ENCODE measurements at regions not wholly inside any gene's neighbourhood (a gene's known extent, or its start where the extent isn't known, plus 50 kb on each side); places are given as distances from the start of the nearest gene placed in this dataset.

- no peak for TF ChIP-seq CTCF (IDR thresholded peaks at IDR 0.05; ENCODE audit: borderline replicate concordance, control extremely low read depth, extremely low read depth, insufficient read depth, missing control alignments)
- DNase-seq (ENCODE audit: low spot score), result no peak
- in situ Hi-C loops (cut with MboI; ENCODE audit: low sequenced_read_pairs, unreplicated experiment), result no loop called here
Measured at GRCh38 chr7:119223930-119224329, 999.4 kb downstream of the ANKRD7 start.

GRCh38 chr7:119228482-119228881 is 1004.0 kb downstream of the ANKRD7 start:
- no peak for DNase-seq (ENCODE audit: low spot score)
- in situ Hi-C loops (cut with MboI; ENCODE audit: low sequenced_read_pairs, unreplicated experiment), result no loop called here
- TF ChIP-seq CTCF (IDR thresholded peaks at IDR 0.05; ENCODE audit: borderline replicate concordance, control extremely low read depth, extremely low read depth, insufficient read depth, missing control alignments), result no peak

DNA sequence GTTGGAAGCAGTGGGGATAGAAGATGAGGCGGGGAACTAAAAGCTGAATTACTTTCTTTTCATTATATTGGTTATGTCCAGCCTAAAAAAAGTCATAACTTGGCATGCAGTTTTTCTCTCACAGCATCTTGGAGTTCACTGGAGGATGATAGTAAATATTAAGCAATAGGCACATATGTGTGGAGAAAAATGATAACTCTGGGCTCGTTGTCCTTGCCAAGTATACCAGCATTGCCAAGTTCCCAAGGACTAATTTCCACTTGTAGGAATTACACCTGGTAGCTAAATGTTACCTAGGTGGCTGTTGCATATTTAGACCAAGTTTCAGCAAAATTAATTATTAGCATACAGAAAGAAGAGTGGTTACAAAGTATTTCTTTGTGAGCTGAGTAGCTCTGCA is 1007.6 kb downstream of the ANKRD7 start:
- in situ Hi-C loops (cut with MboI; ENCODE audit: low sequenced_read_pairs, unreplicated experiment), result no loop called here
- DNase-seq (ENCODE audit: low spot score), result no peak

DNA sequence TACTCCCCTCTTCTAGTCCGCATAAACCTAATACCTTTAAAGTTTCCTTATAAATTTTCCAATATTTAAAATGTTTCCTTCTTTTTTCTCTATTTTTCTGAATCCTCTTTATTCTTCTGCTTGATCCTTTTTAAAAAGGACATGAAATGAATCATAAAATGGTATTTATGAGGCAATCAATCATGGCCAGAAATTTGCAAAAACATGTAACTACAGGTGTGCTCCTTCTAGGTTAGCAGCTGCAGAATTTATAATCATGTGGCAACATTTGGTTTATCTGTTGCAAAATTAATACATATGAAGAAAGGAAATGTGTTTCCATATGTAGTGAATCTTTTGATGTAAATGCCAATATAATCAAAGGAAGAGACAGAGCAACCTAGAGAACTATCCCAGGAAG is 1008.5 kb downstream of the ANKRD7 start:
- in situ Hi-C loops (cut with MboI; ENCODE audit: low sequenced_read_pairs, unreplicated experiment), result no loop called here
- DNase-seq (ENCODE audit: low spot score), result no peak
- TF ChIP-seq CTCF (IDR thresholded peaks at IDR 0.05; ENCODE audit: borderline replicate concordance, control extremely low read depth, extremely low read depth, insufficient read depth, missing control alignments), result no peak

More for the DNA sequence above, 1007.6 kb downstream of the ANKRD7 start:
- TF ChIP-seq CTCF (IDR thresholded peaks at IDR 0.05; ENCODE audit: borderline replicate concordance, control extremely low read depth, extremely low read depth, insufficient read depth, missing control alignments), result no peak

- in situ Hi-C loops (cut with MboI; ENCODE audit: low sequenced_read_pairs, unreplicated experiment), result loop anchor here (25.0 kb wide), 2 partner anchors 1009 to 1309 kb away; partner anchors contain the start of gene KCND2
- TF ChIP-seq CTCF (IDR thresholded peaks at IDR 0.05; ENCODE audit: borderline replicate concordance, control extremely low read depth, extremely low read depth, insufficient read depth, missing control alignments), result no peak
- DNase-seq (ENCODE audit: low spot score), result no peak
Measured at GRCh38 chr7:119252962-119253361, 1020.0 kb upstream of the KCND2 start.

DNA sequence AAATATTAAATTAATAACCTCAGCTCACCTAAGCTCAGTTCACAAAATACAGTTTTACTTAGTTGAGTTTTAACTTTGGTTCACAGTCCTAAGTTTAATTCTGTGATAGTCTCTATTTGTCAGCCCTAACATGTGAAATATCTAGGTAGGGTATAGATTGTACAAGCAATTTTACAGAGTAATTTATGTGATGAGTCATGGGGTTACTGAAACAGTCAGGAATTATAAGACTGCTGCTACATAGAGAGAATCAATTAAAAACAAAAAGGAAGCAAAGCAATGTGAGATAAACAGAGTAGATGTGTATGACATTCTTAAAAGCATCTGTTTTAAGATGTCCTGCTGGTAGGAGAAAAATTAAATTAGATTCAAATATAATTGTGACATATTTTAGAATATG is 1018.2 kb upstream of the KCND2 start:
- in situ Hi-C loops (cut with MboI; ENCODE audit: low sequenced_read_pairs, unreplicated experiment), result loop anchor here (25.0 kb wide), 2 partner anchors 1008 to 1308 kb away; partner anchors contain the start of gene KCND2
- no peak for TF ChIP-seq CTCF (IDR thresholded peaks at IDR 0.05; ENCODE audit: borderline replicate concordance, control extremely low read depth, extremely low read depth, insufficient read depth, missing control alignments)
- DNase-seq (ENCODE audit: low spot score), result no peak

DNA sequence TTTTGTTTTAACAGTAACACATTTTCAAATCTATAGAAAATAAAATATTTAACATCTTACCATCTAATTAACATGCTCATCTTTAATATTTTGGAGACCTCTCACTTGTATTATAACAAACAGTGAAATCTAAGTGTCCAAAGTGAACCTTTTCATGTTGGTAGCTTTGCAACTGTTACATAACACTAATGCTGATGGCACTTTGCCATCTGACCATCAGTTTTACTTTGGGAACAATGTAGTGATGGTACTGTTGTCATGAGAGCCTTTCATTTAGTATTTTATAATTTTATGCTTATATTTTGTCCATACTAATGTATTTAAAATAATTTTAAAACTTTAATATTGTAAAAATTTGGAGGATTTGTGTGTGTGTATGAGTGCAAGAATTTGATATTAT is 1017.0 kb upstream of the KCND2 start:
- in situ Hi-C loops (cut with MboI; ENCODE audit: low sequenced_read_pairs, unreplicated experiment), result loop anchor here (25.0 kb wide), 2 partner anchors 1006 to 1306 kb away; partner anchors contain the start of gene KCND2
- TF ChIP-seq CTCF (IDR thresholded peaks at IDR 0.05; ENCODE audit: borderline replicate concordance, control extremely low read depth, extremely low read depth, insufficient read depth, missing control alignments), result no peak
- no peak for DNase-seq (ENCODE audit: low spot score)

All from GM13976 (cell line).